ENCODE measurements at regions not wholly inside any gene's neighbourhood (a gene's known extent, or its start where the extent isn't known, plus 50 kb on each side); places are given as distances from the start of the nearest gene placed in this dataset.

- Histone ChIP-seq H3K36me3 (ENCODE audit: insufficient read depth, low read length) (no peaks in the 10 kb centered on the region), H3K9me3 (ENCODE audit: low read length) (no peaks in the 10 kb centered on the region), H3K27me3 (ENCODE audit: insufficient read depth, low read length, poor library complexity, severe bottlenecking) (no peaks in the 10 kb centered on the region), H3K27ac (ENCODE audit: low read depth, low read length) (no peak overlapping the region), H3K4me3 (ENCODE audit: low read length) (no peak overlapping the region), H3K4me1 (ENCODE audit: insufficient read depth, low read length) (no peaks in the 10 kb centered on the region)
- Mint-ChIP-seq H3K9me3 (peaks cover 0 to 3% (median 0%) of the 10 kb centered on the region in 5 donors), H3K27me3 (peaks cover 3 to 6% of the 10 kb centered on the region in 2 donors), H3K4me1 (no peaks in the 10 kb centered on the region), H3K36me3 (no peaks in the 10 kb centered on the region), H3K4me3 (no peak overlapping the region), H3K27ac (no peak overlapping the region)
- CTCF ChIA-PET = no interaction called here
- DNase-seq = no peak
- POLR2A ChIA-PET = no interaction called here
Observed at GRCh38 chr10:120308589-120308988, 148.4 kb upstream of the PLPP4 start.

GRCh38 chr10:120313715-120314114 is 143.3 kb upstream of the PLPP4 start:
- Histone ChIP-seq H3K27ac (ENCODE audit: low read depth, low read length) (no peak overlapping the region), H3K4me1 (ENCODE audit: insufficient read depth, low read length) (no peaks in the 10 kb centered on the region), H3K4me3 (ENCODE audit: low read length) (no peak overlapping the region), H3K36me3 (ENCODE audit: insufficient read depth, low read length) (no peaks in the 10 kb centered on the region), H3K9me3 (ENCODE audit: low read length) (no peaks in the 10 kb centered on the region), H3K27me3 (ENCODE audit: insufficient read depth, low read length, poor library complexity, severe bottlenecking) (no peaks in the 10 kb centered on the region)
- Mint-ChIP-seq H3K9me3 (peaks cover 0 to 4% (median 0%) of the 10 kb centered on the region in 5 donors), H3K4me3 (no peak overlapping the region), H3K27ac (no peak overlapping the region), H3K4me1 (no peaks in the 10 kb centered on the region), H3K36me3 (no peaks in the 10 kb centered on the region), H3K27me3 (peaks cover 0 to 3% of the 10 kb centered on the region in 2 donors)
- DNase-seq = no peak
- ChIA-PET POLR2A (no interaction called here), CTCF (no interaction called here)

DNA sequence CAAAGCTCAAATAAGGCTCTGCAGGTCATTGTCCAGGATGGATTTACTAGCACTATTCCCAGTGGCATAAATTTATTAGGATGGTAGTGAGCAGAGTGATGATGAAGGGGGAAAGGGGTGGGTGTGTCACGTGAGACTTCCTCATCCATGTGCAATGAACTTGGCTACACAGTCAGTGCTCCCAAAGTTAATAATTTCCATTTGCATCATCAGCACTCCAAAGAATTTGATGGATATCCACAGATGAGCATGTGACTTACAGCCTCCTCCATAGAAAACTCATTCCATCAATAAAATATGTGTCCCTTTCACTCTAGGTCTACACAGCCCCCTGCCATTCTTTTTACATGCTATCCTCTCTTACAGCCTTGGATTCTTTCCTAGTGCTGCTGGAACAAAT is 142.6 kb upstream of the PLPP4 start:
- DNase-seq = no peak
- H3K27ac Mint-ChIP-seq = no peak overlapping the region
- Histone ChIP-seq H3K4me3 (ENCODE audit: low read length) (no peak overlapping the region), H3K27ac (ENCODE audit: low read depth, low read length) (no peak overlapping the region), H3K9me3 (ENCODE audit: low read length) (no peaks in the 10 kb centered on the region), H3K4me1 (ENCODE audit: insufficient read depth, low read length) (no peaks in the 10 kb centered on the region), H3K27me3 (ENCODE audit: insufficient read depth, low read length, poor library complexity, severe bottlenecking) (no peaks in the 10 kb centered on the region), H3K36me3 (ENCODE audit: insufficient read depth, low read length) (no peaks in the 10 kb centered on the region)
- H3K4me1 Mint-ChIP-seq = no peaks in the 10 kb centered on the region
- H3K36me3 Mint-ChIP-seq = no peaks in the 10 kb centered on the region
- peaks cover 2 to 3% of the 10 kb centered on the region in 2 donors for H3K27me3 Mint-ChIP-seq
- no peak overlapping the region for H3K4me3 Mint-ChIP-seq
- H3K9me3 Mint-ChIP-seq = peaks cover 0 to 4% (median 0%) of the 10 kb centered on the region in 5 donors
- CTCF ChIA-PET = no interaction called here
- POLR2A ChIA-PET = no interaction called here

DNA sequence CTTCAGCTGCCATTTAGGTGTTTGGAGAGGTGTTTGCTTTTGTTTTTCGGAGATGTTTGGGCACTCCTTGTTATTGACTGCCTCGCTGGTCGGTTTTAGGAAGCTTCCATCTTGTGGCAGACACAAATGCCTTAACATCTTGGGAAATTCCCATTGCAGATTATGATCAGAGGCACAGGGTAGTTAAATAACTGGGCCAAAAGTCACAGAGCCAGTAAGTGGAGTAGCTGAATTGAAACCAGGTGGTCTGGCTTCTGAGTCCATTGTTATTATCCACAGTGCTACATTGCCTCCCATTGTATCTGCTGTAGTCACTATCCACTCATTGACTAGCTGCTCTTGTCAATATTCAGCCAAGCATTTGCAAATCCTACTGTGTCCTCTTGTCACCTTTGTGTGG is 138.2 kb upstream of the PLPP4 start:
- ChIA-PET CTCF (interaction anchor here (1.2 kb wide), 1 partner anchor 9 kb away, joined by 3 read pairs; no protein-coding TSS in a partner anchor), POLR2A (no interaction called here)
- Histone ChIP-seq H3K27me3 (ENCODE audit: insufficient read depth, low read length, poor library complexity, severe bottlenecking) (no peaks in the 10 kb centered on the region), H3K27ac (ENCODE audit: low read depth, low read length) (no peak overlapping the region), H3K36me3 (ENCODE audit: insufficient read depth, low read length) (no peaks in the 10 kb centered on the region), H3K4me1 (ENCODE audit: insufficient read depth, low read length) (no peaks in the 10 kb centered on the region), H3K9me3 (ENCODE audit: low read length) (no peaks in the 10 kb centered on the region), H3K4me3 (ENCODE audit: low read length) (no peak overlapping the region)
- no peak overlapping the region for H3K4me3 Mint-ChIP-seq
- H3K27ac Mint-ChIP-seq = no peak overlapping the region
- H3K27me3 Mint-ChIP-seq = peaks cover 3% of the 10 kb centered on the region in 2 donors
- DNase-seq = no peak
- peaks cover 0 to 5% (median 0%) of the 10 kb centered on the region in 5 donors for H3K9me3 Mint-ChIP-seq
- H3K4me1 Mint-ChIP-seq = no peaks in the 10 kb centered on the region
- H3K36me3 Mint-ChIP-seq = no peaks in the 10 kb centered on the region

- Mint-ChIP-seq H3K27ac (no peak overlapping the region), H3K27me3 (peaks cover 6 to 7% of the 10 kb centered on the region in 2 donors), H3K36me3 (no peaks in the 10 kb centered on the region), H3K9me3 (no peaks in the 10 kb centered on the region), H3K4me3 (no peak overlapping the region), H3K4me1 (no peaks in the 10 kb centered on the region)
- Histone ChIP-seq H3K27me3 (ENCODE audit: insufficient read depth, low read length, poor library complexity, severe bottlenecking) (no peaks in the 10 kb centered on the region), H3K36me3 (ENCODE audit: insufficient read depth, low read length) (no peaks in the 10 kb centered on the region), H3K4me1 (ENCODE audit: insufficient read depth, low read length) (no peaks in the 10 kb centered on the region), H3K9me3 (ENCODE audit: low read length) (no peaks in the 10 kb centered on the region), H3K27ac (ENCODE audit: low read depth, low read length) (no peak overlapping the region), H3K4me3 (ENCODE audit: low read length) (no peak overlapping the region)
- ChIA-PET CTCF (interaction anchor here (1.0 kb wide), 2 partner anchors 9 kb away, joined by 3 read pairs; no protein-coding TSS in a partner anchor), POLR2A (no interaction called here)
- DNase-seq = no peak
Observed at GRCh38 chr10:120327675-120328074, 129.4 kb upstream of the PLPP4 start.

- H3K27ac ChIP-seq (ENCODE audit: low read depth, low read length) = no peak overlapping the region
- POLR2A ChIA-PET = no interaction called here
- no peak overlapping the region for H3K4me3 Mint-ChIP-seq
- H3K4me1 ChIP-seq (ENCODE audit: insufficient read depth, low read length) = no peaks in the 10 kb centered on the region
- no peaks in the 10 kb centered on the region for H3K4me1 Mint-ChIP-seq
- H3K27ac Mint-ChIP-seq = no peak overlapping the region
- DNase-seq = no peak
- H3K4me3 ChIP-seq (ENCODE audit: low read length) = no peak overlapping the region
- no peaks in the 10 kb centered on the region for H3K27me3 ChIP-seq (ENCODE audit: insufficient read depth, low read length, poor library complexity, severe bottlenecking)
- H3K36me3 ChIP-seq (ENCODE audit: insufficient read depth, low read length) = no peaks in the 10 kb centered on the region
- H3K9me3 Mint-ChIP-seq = no peaks in the 10 kb centered on the region
- H3K36me3 Mint-ChIP-seq = no peaks in the 10 kb centered on the region
- H3K9me3 ChIP-seq (ENCODE audit: low read length) = no peaks in the 10 kb centered on the region
- CTCF ChIA-PET = no interaction called here
- H3K27me3 Mint-ChIP-seq = peaks cover 7 to 10% of the 10 kb centered on the region in 2 donors
Observed at GRCh38 chr10:120328647-120329046, 128.4 kb upstream of the PLPP4 start.

DNA sequence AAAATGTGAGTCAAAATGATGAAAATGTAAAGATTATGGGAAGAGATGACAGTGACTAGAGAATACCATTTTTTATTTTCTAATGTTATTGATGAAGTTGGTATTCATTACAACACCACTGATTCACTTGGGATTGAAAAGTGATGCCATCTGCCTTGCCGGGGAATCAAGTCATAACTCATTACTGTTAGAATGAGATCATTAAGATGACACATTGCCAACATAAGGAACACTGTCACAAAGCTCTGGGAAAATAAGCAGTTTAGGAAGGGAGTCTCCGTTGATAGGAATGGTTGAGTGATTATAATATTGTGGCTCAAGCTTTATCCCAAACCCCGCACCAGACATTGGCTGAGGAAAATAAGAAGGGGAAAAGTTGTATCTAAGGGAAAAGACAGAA is 121.5 kb upstream of the PLPP4 start:
- Histone ChIP-seq H3K27me3 (ENCODE audit: insufficient read depth, low read length, poor library complexity, severe bottlenecking) (no peaks in the 10 kb centered on the region), H3K36me3 (ENCODE audit: insufficient read depth, low read length) (no peaks in the 10 kb centered on the region), H3K4me1 (ENCODE audit: insufficient read depth, low read length) (no peaks in the 10 kb centered on the region), H3K9me3 (ENCODE audit: low read length) (no peaks in the 10 kb centered on the region), H3K27ac (ENCODE audit: low read depth, low read length) (no peak overlapping the region), H3K4me3 (ENCODE audit: low read length) (no peak overlapping the region)
- no peak overlapping the region for H3K27ac Mint-ChIP-seq
- POLR2A ChIA-PET = no interaction called here
- DNase-seq = no peak
- no peaks in the 10 kb centered on the region for H3K36me3 Mint-ChIP-seq
- no peaks in the 10 kb centered on the region for H3K4me1 Mint-ChIP-seq
- no peaks in the 10 kb centered on the region for H3K9me3 Mint-ChIP-seq
- no peak overlapping the region for H3K4me3 Mint-ChIP-seq
- H3K27me3 Mint-ChIP-seq = peaks cover 2 to 12% of the 10 kb centered on the region in 2 donors
- CTCF ChIA-PET = no interaction called here

- no peak overlapping the region for H3K27ac ChIP-seq (ENCODE audit: low read depth, low read length)
- no peak overlapping the region for H3K4me3 Mint-ChIP-seq
- H3K27me3 ChIP-seq (ENCODE audit: insufficient read depth, low read length, poor library complexity, severe bottlenecking) = no peaks in the 10 kb centered on the region
- no peaks in the 10 kb centered on the region for H3K4me1 Mint-ChIP-seq
- DNase-seq = no peak
- no peaks in the 10 kb centered on the region for H3K36me3 Mint-ChIP-seq
- H3K4me1 ChIP-seq (ENCODE audit: insufficient read depth, low read length) = no peaks in the 10 kb centered on the region
- H3K27me3 Mint-ChIP-seq = peaks cover 2 to 17% of the 10 kb centered on the region in 2 donors
- H3K9me3 ChIP-seq (ENCODE audit: low read length) = no peaks in the 10 kb centered on the region
- H3K9me3 Mint-ChIP-seq = no peaks in the 10 kb centered on the region
- H3K27ac Mint-ChIP-seq = no peak overlapping the region
- H3K36me3 ChIP-seq (ENCODE audit: insufficient read depth, low read length) = no peaks in the 10 kb centered on the region
- ChIA-PET CTCF (interaction anchor here (0.7 to 1.3 kb wide), 3 partner anchors 9 to 586 kb away, joined by 3 to 5 read pairs (median 3); no protein-coding TSS in a partner anchor), POLR2A (no interaction called here)
- H3K4me3 ChIP-seq (ENCODE audit: low read length) = no peak overlapping the region
Observed at GRCh38 chr10:120336306-120336910, 120.6 kb upstream of the PLPP4 start.

All from CD8-positive, alpha-beta memory T cell (primary cell).